ENCODE measurements at regions not wholly inside any gene's neighbourhood (a gene's known extent, or its start where the extent isn't known, plus 50 kb on each side); places are given as distances from the start of the nearest gene placed in this dataset.
A peak's percentile ranks its signal among the peaks of the same experiment; 100 is the strongest.
"Not testable (repeated sequence)": the region's sequence is repeated elsewhere in the genome, so short reads cannot be mapped to it uniquely, and the experiment has no call there.

- Histone ChIP-seq H3K36me3 (no peaks in the 10 kb centered on the region), H3K27ac (no peak overlapping the region), H3K27me3 (no peaks in the 10 kb centered on the region), H3K4me1 (no peaks in the 10 kb centered on the region), H3K4me3 (no peak overlapping the region), H3K9me3 (no peaks in the 10 kb centered on the region)
- no peak for DNase-seq (ENCODE audit: low spot score in 2 of 2)
- WGBS, 2 donors: 93 to 94% methylated on average over 2 of the region's 2 CpGs
- no peak for TF ChIP-seq CTCF (IDR thresholded peaks at IDR 0.05)
- no peak for TF ChIP-seq POLR2A (IDR thresholded peaks at IDR 0.05)
- no peak for TF ChIP-seq EP300 (IDR thresholded peaks at IDR 0.05)
Measured at GRCh38 chr13:24563087-24563486, 50.5 kb upstream of the PARP4 start.

GRCh38 chr13:24563971-24564370 lies 51.4 kb upstream of the PARP4 start:
- not testable (repeated sequence) for H3K9me3 ChIP-seq; H3K4me1 ChIP-seq; H3K4me3 ChIP-seq; DNase-seq (ENCODE audit: low spot score in 2 of 2); H3K36me3 ChIP-seq; H3K27ac ChIP-seq; H3K27me3 ChIP-seq
- WGBS, 2 donors: 41 to 44% methylated on average over 1 of the region's 1 CpG

DNA sequence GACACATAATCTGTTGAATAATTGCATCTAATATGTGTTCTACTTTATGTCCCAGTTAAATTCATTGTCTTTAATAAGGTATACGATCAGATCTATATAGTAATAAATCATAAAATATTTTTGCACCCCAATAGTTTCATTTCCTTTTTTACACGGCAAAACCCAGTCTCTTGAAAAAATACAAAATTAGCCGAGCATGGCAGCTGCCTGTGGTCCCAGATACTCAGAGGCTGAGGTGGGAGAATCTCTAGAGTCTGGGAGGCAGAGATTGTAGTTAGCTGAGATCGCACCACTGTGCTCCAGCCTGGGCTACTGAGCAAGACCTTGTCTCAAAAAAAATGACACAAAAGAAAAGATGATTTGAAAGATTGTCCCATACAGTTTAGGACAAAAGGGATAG lies 52.3 kb upstream of the PARP4 start:
- Histone ChIP-seq H3K9me3 (no peaks in the 10 kb centered on the region), H3K4me3 (no peak overlapping the region), H3K27me3 (no peaks in the 10 kb centered on the region), H3K4me1 (no peaks in the 10 kb centered on the region), H3K27ac (no peak overlapping the region), H3K36me3 (no peaks in the 10 kb centered on the region)
- WGBS, 2 donors: 89 to 90% methylated on average over 4 of the region's 4 CpGs
- no peak for TF ChIP-seq POLR2A (IDR thresholded peaks at IDR 0.05)
- TF ChIP-seq EP300 (IDR thresholded peaks at IDR 0.05): no peak
- TF ChIP-seq CTCF (IDR thresholded peaks at IDR 0.05): no peak
- no peak for DNase-seq (ENCODE audit: low spot score in 2 of 2)

GRCh38 chr13:24567593-24567992 lies 55.0 kb upstream of the PARP4 start:
- not testable (repeated sequence) for H3K36me3 ChIP-seq; H3K4me1 ChIP-seq; H3K4me3 ChIP-seq; H3K9me3 ChIP-seq; H3K27me3 ChIP-seq; H3K27ac ChIP-seq; DNase-seq (ENCODE audit: low spot score in 2 of 2)
- WGBS, 2 donors: 87 to 90% methylated on average over 3 of the region's 3 CpGs

DNA sequence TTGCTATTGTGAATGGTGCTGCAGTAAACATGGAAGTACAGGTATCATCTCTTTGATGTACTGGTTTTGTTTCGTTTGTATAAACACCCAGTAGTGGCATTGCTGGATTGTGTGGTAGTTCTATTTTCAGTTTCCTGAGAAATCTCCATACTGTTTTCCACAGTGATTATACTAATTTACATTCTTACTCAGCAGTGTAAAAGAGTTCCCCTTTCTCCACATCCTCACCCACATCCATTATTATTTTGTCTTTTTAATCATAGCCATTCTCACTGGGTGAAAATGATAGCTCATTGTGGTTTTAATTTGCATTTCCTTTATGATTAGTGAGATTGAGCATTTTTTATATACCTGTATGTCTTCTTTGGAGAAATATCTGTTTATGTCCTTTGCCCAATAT lies 62.3 kb upstream of the PARP4 start:
- H3K4me3 ChIP-seq: no peak overlapping the region
- no peaks in the 10 kb centered on the region for H3K4me1 ChIP-seq
- WGBS, 2 donors: 60 to 76% methylated on average over 1 of the region's 1 CpG
- no peaks in the 10 kb centered on the region for H3K36me3 ChIP-seq
- H3K9me3 ChIP-seq: peaks cover 0 to 6% (median 0%) of the 10 kb centered on the region in 4 donors
- no peaks in the 10 kb centered on the region for H3K27me3 ChIP-seq
- no peak overlapping the region for H3K27ac ChIP-seq
- DNase-seq (ENCODE audit: low spot score in 2 of 2): no peak
- no peak for TF ChIP-seq EP300 (IDR thresholded peaks at IDR 0.05)
- TF ChIP-seq CTCF (IDR thresholded peaks at IDR 0.05): no peak
- TF ChIP-seq POLR2A (IDR thresholded peaks at IDR 0.05): no peak

DNA sequence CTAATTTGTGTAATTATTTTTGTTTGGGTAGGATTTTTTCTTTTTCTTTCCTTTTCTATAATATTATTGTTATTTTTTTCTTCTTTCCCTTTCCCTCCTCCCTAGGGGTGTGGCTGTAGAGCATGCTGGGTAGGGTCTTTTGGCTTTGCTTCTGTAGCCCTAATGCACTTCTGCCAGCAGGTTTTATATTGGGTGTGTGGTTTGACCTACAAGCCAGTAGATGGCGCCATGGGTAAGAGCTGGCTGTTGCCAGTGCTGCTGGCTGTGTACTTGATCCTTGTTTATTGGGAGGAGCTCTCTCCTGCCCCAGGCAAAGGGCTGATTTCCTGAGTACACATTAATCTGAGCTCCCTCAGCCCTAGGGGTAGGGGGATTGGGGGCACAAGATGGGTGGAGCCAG lies 67.7 kb upstream of the PARP4 start:
- 0% methylated on average over 1 of the region's 1 CpG for WGBS, 2 donors
- not testable (repeated sequence) for H3K27me3 ChIP-seq; DNase-seq (ENCODE audit: low spot score in 2 of 2); H3K9me3 ChIP-seq; H3K27ac ChIP-seq; H3K36me3 ChIP-seq; H3K4me1 ChIP-seq
- peak overlapping the region in 2 of 4 donors; percentile 9 to 40 for H3K4me3 ChIP-seq
- peak; percentile 19 to 49 (median 48) for TF ChIP-seq CTCF (IDR thresholded peaks at IDR 0.05)

GRCh38 chr13:24581578-24581977 lies 69.0 kb upstream of the PARP4 start:
- H3K36me3 ChIP-seq; H3K27me3 ChIP-seq; H3K4me1 ChIP-seq; H3K9me3 ChIP-seq; H3K27ac ChIP-seq; H3K4me3 ChIP-seq; DNase-seq (ENCODE audit: low spot score in 2 of 2): not testable (repeated sequence)
- WGBS, 2 donors: 82 to 84% methylated on average over 5 of the region's 5 CpGs

GRCh38 chr13:24591697-24592096 lies 79.1 kb upstream of the PARP4 start:
- not testable (repeated sequence) for H3K4me3 ChIP-seq; DNase-seq (ENCODE audit: low spot score in 2 of 2); H3K27me3 ChIP-seq; H3K36me3 ChIP-seq; H3K4me1 ChIP-seq; H3K27ac ChIP-seq; H3K9me3 ChIP-seq
- 66 to 73% methylated on average over 6 of the region's 6 CpGs for WGBS, 2 donors

- WGBS, 2 donors: 72 to 84% methylated on average over 3 of the region's 3 CpGs
- H3K36me3 ChIP-seq: not testable (repeated sequence)
Measured at GRCh38 chr13:24597906-24598670, 82.1 kb upstream of the ATP12A start.

More at GRCh38 chr13:24597906-24598670, 82.1 kb upstream of the ATP12A start:
- not testable (repeated sequence) for H3K27me3 ChIP-seq; H3K9me3 ChIP-seq; H3K4me1 ChIP-seq; DNase-seq (ENCODE audit: low spot score in 2 of 2); H3K4me3 ChIP-seq; H3K27ac ChIP-seq
